Endothelial cell of umbilical vein (primary cell): ENCODE measurements at regions not wholly inside any gene's neighbourhood (a gene's known extent, or its start where the extent isn't known, plus 50 kb on each side); places are given as distances from the start of the nearest gene placed in this dataset.
A peak's percentile ranks its signal among the peaks of the same experiment; 100 is the strongest.

Experiments used
- BruUV-seq: library from RNA; stranded (reverse); fragments of 400-500 nt; replicated peaks from 2 replicates; lab custom pipeline; 2021; lab: Mats Ljungman, UMichigan
- CTCF ChIA-PET: fragments of 300-600, 350-600 bp; sonication (Branson Sonifier 250); formaldehyde crosslinking; loops from one replicate; lab custom pipeline; 2021; ENCODE audit warnings: antibody characterized with exemption, inconsistent platforms; lab: Charles Lee
- POLR2A ChIA-PET: fragments of 300-600, 350-600 bp; sonication (Branson Sonifier 250); formaldehyde crosslinking; loops from one replicate; lab custom pipeline; 2021; ENCODE audit warnings: antibody characterized with exemption, inconsistent platforms; lab: Charles Lee
- DNase-seq: peaks from one replicate; pipeline ENCODE4 v3.0.0-alpha.2; 2011; ENCODE audit warnings: low read depth, low spot score
- FAIRE-seq: peaks from 2 replicates; lab custom pipeline; 2011; peaks lifted over from hg19 to GRCh38; lab: Jason Lieb, UNC
- H2AFZ ChIP-seq: 2 replicates; pipeline ENCODE4 v1.6.0; 2012; ENCODE audit warnings: low read depth, low read length, control low read depth, inconsistent platforms
- H3K27ac ChIP-seq: 2 replicates; pipeline ENCODE4 v1.5.1; 2011; ENCODE audit warnings: low read depth, mild to moderate bottlenecking, control low read depth, low read length, moderate library complexity; ENCODE audit not compliant: insufficient read depth
- H3K27me3 ChIP-seq, 2 experiments: 2 replicates each; pipeline versions ENCODE4 v1.6.0 to v1.6.1; 2011; ENCODE audit warnings: low read length in 2 of 2, mixed read lengths in 1 of 2; ENCODE audit not compliant: control insufficient read depth in 2 of 2, insufficient read depth in 2 of 2
- H3K36me3 ChIP-seq, 2 experiments: 2 replicates in 1 of 2; 3 replicates in 1 of 2; pipeline ENCODE4 v1.5.1; 2011; ENCODE audit warnings: low read length in 2 of 2, mild to moderate bottlenecking in 1 of 2, moderate library complexity in 1 of 2; ENCODE audit not compliant: control insufficient read depth in 2 of 2, insufficient read depth in 2 of 2; ENCODE audit errors: extremely low read depth in 1 of 2
- H3K4me1 ChIP-seq: 3 replicates; pipeline ENCODE4 v1.5.1; 2011; ENCODE audit warnings: mild to moderate bottlenecking, low read length; ENCODE audit not compliant: control insufficient read depth, insufficient read depth; ENCODE audit errors: extremely low read depth
- H3K4me2 ChIP-seq: 2 replicates; pipeline ENCODE4 v1.6.1; 2011; ENCODE audit warnings: low read length, control low read depth, mixed read lengths; ENCODE audit not compliant: insufficient read depth
- H3K4me3 ChIP-seq, 3 experiments: fragments of 200-600 bp in 1 of 3; sonication (generic), shearing (Covaris generic) in 1 of 3; replicated peaks in 1 of 3; 2 replicates each; pipeline ENCODE4 v1.5.1; 2011 to 2016; ENCODE audit warnings: control low read depth in 3 of 3, low read length in 3 of 3, mild to moderate bottlenecking in 2 of 3, inconsistent platforms in 1 of 3, low read depth in 1 of 3, moderate library complexity in 1 of 3; ENCODE audit not compliant: insufficient read depth in 1 of 3
- H3K79me2 ChIP-seq: 2 replicates; pipeline ENCODE4 v1.6.0; 2012; ENCODE audit warnings: low read length, inconsistent platforms; ENCODE audit not compliant: control insufficient read depth, insufficient read depth
- H3K9ac ChIP-seq: replicated peaks from 2 replicates; pipeline ENCODE3; 2011; ENCODE audit warnings: low read length, control low read depth; ENCODE audit not compliant: insufficient read depth; ENCODE audit errors: extremely low read depth
- H3K9me1 ChIP-seq: replicated peaks from 3 replicates; pipeline ENCODE4 v1.6.0; 2011; ENCODE audit warnings: mild to moderate bottlenecking, low read length; ENCODE audit not compliant: control insufficient read depth, insufficient read depth; ENCODE audit errors: extremely low read depth
- H3K9me3 ChIP-seq: replicated peaks from 2 replicates; pipeline ENCODE4 v1.5.1; 2012; ENCODE audit warnings: low read length, inconsistent platforms; ENCODE audit not compliant: control insufficient read depth, insufficient read depth
- H4K20me1 ChIP-seq: replicated peaks from 2 replicates; pipeline ENCODE3; 2011; ENCODE audit warnings: mild to moderate bottlenecking, low read length; ENCODE audit not compliant: control insufficient read depth, insufficient read depth; ENCODE audit errors: extremely low read depth
- CTCF ChIP-seq, 2 donors: IDR thresholded peaks; 1 replicate in 1 of 2; 2 replicates in 1 of 2; pipeline ENCODE4 v1.5.1; 2011; ENCODE audit warnings: low read length in 2 of 2, mild to moderate bottlenecking in 2 of 2, moderate library complexity in 2 of 2, control low read depth in 1 of 2, inconsistent platforms in 1 of 2, low read depth in 1 of 2; ENCODE audit not compliant: insufficient read depth in 1 of 2; ENCODE audit errors: extremely low read depth in 1 of 2
- EZH2 ChIP-seq: IDR thresholded peaks from 2 replicates; pipeline ENCODE4 v1.6.1; 2012; ENCODE audit warnings: borderline replicate concordance, low read depth, mild to moderate bottlenecking, moderate library complexity, low read length, inconsistent platforms; ENCODE audit not compliant: severe bottlenecking
- FOS ChIP-seq: IDR thresholded peaks from 2 replicates; pipeline ENCODE4 v1.6.1; 2011; ENCODE audit warnings: mild to moderate bottlenecking, low read length, moderate library complexity, borderline replicate concordance; ENCODE audit not compliant: insufficient read depth
- JUN ChIP-seq: IDR thresholded peaks from 2 replicates; pipeline ENCODE4 v1.6.1; 2011; ENCODE audit warnings: borderline replicate concordance, low read depth; ENCODE audit not compliant: insufficient read length, insufficient read depth
- MYC ChIP-seq: IDR thresholded peaks from one replicate; pipeline ENCODE4 v1.6.1; 2011; ENCODE audit warnings: mild to moderate bottlenecking, low read depth, low read length
- POLR2A ChIP-seq: IDR thresholded peaks from 2 replicates; pipeline ENCODE4 v1.6.1; 2012; ENCODE audit warnings: low read depth, mild to moderate bottlenecking, control low read depth, low read length
- POLR2AphosphoS5 ChIP-seq: IDR thresholded peaks from 2 replicates; pipeline ENCODE4 v1.6.1; 2012; ENCODE audit warnings: low read depth, mild to moderate bottlenecking, control low read depth, low read length, moderate library complexity; ENCODE audit not compliant: insufficient read depth
- dilution Hi-C: fragments of 300-500 bp; cut with MboI; formaldehyde crosslinking; loops from one replicate; pipeline ENCODE4 v1.15.0; 2019; ENCODE audit warnings: low sequenced_read_pairs; ENCODE audit not compliant: extremely low pct_ligation_motif_present
- intact Hi-C: fragments of 100-400 bp; cut with micrococcal nuclease; formaldehyde crosslinking; loops from one replicate; pipeline ENCODE4 v1.10.0; 2022

GRCh38 chr13:59442944-59443486 is 720.7 kb downstream of the DIAPH3 start:
- TF ChIP-seq EZH2: no peak
- TF ChIP-seq MYC: no peak
- no peak for TF ChIP-seq POLR2AphosphoS5
- no peak for TF ChIP-seq POLR2A
- no peak for TF ChIP-seq CTCF (IDR thresholded peaks at IDR 0.05; ENCODE audit: extremely low read depth in 1 of 2, insufficient read depth in 1 of 2, low read depth in 1 of 2, low read length in 2 of 2)
- TF ChIP-seq FOS: no peak
- no peak for TF ChIP-seq JUN
- Histone ChIP-seq H3K36me3 (no peaks in the 10 kb centered on the region), H3K27ac (no peak overlapping the region), H3K4me3 (no peak overlapping the region), H3K9ac (no peak overlapping the region), H3K4me2 (peak overlapping the region; percentile 4), H3K4me1 (peaks cover 22% of the 10 kb centered on the region), H3K79me2 (no peaks in the 10 kb centered on the region), H2AFZ (no peak overlapping the region), H3K9me3 (no peaks in the 10 kb centered on the region), H3K9me1 (no peaks in the 10 kb centered on the region), H3K27me3 (no peaks in the 10 kb centered on the region), H4K20me1 (no peaks in the 10 kb centered on the region)
- peak; percentile 92 for DNase-seq
- intact Hi-C loops: no loop called here
- no TSS peak for BruUV-seq
- peak; percentile 72 for FAIRE-seq
- CTCF ChIA-PET: interaction anchor here (1.1 kb wide), 1 partner anchor 8 kb away, joined by 4 read pairs; no protein-coding TSS in a partner anchor
- POLR2A ChIA-PET: no interaction called here
- dilution Hi-C loops: no loop called here
